ENCODE measurements at regions not wholly inside any gene's neighbourhood (a gene's known extent, or its start where the extent isn't known, plus 50 kb on each side); places are given as distances from the start of the nearest gene placed in this dataset.

DNA sequence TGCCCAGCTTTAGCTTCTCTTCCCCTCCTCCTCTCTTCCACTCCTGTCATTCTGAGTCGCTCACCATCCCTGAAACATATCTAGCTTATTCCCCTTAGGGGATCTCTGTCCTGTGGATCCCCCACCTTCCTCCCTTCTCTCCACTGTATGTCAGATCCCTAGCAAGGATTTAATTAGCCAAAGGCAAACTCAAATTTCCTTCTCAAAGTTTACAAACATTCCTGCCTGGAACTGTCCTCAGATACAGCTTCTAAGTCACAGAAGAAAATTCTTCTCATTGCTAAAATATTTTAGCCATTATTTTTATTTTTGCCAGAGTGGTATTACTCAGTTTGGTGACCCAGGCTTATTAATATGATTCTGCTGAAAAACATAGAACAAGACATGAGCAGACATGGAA is 315.3 kb downstream of the CYP26B1 start:
- no peak for DNase-seq

DNA sequence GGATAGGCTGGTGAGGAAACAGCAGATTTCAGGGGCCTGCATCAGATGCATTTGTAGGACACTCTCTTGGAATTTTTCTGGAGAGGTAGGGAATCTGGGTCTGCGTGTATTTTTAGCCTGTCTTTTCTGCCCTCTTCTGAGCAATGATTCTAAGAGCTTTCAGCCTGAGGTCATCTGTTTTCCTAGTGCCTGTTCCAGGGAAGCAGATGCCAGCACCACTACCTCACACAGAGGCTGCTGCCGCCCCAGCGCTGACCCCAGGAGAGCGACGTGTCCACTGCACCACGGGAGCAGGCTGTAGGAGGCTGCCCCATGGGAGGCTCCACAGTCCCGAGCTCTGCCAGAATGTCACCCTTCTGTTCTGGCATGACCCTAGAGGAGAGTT is 316.5 kb downstream of the CYP26B1 start:
- DNase-seq, result no peak

DNA sequence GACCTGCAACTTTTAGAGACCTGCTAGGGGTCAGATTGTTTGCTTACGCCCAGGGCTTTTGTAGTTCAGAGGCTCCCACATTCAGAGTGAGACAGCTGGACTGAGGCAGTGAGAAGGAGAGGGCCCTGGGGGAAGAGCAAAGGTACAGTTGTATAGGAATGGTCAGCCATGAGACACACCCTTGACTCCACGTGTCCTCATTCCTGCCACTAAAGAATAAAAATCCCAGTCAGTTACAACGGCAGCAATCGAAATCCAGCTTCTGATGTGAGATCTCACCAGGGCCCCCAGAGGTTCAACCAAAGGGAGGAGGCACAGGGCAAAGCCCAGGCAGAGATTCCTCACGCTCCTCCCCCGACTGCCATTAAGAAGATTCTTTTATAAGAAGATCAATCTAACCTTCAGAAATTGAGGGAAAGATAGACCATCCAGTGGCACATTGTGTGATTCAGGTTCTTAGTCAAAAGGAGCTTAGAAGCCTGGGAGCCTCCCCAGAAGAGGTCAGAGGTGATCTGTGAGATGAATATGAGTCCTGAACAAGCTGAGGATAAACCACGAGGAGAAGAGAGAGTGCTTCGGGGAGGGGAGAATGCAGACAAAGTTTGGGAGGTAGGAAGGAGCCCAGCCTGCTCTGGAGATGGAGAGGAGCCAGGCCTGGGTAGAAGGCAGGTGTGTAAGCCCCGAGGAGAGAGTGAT is 317.0 kb downstream of the CYP26B1 start:
- no peak for DNase-seq

DNA sequence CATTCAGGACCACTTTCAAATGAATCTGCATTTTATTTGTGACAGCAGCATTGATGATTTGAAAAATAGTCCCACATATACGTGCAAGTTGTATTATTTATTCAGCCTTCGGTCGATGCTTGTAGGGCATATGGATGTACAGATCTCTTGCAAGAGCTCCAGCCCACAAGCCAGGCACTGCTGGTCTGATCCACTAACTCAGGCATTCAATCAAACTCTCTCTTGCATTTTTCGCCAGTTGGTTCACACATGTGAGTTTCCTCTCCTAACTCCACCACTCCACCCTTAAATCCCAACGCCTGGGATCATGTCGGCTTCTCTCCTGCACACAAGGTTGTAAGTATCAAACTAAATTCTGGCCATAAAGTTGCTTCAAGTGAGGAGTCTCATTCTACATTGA is 318.7 kb downstream of the CYP26B1 start:
- DNase-seq, result no peak

DNA sequence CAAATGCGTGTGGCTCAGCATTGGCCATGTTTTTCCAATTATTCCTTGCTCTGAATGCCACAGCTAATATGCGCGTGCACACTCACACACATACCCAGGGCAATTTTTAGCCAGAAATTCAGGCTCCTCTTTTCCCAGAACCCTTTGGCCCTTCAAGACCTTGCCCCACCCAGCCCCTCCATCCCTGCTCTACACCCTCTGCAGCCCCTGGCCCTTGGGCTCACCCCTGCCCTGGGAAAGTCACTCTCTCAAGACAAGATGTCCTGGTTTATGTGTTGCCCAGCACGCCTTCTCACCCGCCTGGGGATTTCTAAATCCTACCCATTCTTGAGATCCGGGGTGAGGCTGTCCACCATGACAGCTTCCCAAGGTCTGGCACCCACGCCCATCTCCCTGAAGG is 319.7 kb downstream of the CYP26B1 start:
- DNase-seq, result no peak

DNA sequence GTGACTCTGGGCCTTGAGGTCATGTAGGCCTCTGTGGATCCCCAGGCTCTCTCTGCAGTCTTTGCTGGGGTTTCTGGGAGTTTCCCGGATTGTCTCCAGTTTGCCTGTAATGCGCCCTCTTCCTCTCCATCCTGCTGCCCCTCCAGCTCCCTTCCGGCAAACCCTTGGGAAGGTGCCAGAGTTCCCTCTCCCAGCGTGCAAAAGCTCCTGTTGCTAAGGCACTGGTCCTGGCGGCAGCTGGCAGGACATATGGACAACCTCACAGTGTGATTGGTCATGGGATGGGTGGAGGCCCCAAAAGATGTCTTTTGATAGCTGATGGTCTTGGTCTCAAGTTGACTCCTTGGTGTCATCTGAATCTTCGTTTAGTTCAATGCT is 320.1 kb downstream of the CYP26B1 start:
- no peak for DNase-seq

DNA sequence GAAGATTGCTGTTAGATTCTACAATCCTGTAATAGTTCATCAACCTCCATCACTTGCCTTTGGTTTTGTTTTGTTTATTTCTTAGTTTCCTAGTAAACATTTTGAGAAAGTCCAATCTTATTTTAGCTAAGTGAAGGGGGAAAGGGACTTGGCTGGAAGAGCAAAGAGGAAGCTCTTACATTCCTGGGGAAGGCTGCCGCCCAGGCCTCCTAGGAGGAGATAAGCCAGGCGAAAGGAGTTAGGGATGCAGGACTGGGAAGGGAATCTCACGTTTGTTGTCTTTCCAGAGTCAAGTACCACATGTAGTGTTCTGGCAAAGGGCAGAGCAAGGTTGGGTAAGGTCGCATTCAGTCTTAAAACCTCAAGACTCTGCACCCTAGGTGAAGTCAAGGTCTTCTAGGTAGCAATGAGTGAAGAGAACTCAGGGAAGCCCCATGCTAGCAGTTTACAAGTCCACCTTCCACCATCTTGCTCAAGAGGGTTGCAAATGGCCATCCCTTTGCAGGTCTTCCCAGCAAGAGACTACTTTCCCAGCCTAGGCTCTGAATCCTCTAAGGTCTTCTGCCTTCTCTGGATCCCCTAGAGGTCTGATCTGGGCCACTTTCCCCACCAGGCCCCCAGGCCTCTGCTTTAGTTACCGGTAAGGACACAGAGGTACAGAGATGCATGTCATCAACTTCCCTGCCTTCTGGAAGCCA is 320.7 kb downstream of the CYP26B1 start:
- no peak for DNase-seq

DNA sequence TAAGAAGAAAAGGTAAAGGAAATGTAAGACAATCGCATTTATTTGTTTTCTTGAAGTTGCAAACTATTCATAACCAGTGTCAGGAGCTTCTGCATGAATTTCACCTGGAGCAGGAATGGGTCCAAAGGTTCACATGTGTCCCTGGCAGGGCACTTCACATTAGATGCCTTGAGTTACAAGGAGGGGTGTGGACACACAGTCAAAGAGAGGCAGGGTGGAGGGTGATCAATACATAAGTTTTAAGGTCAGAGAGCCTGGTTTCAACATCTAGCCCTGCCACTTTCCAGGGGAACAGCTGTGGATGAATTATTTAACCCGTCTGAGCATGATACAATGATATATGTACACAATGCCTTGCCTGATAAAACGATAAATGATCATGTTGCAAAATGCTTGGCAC is 321.4 kb downstream of the CYP26B1 start:
- no peak for DNase-seq

DNA sequence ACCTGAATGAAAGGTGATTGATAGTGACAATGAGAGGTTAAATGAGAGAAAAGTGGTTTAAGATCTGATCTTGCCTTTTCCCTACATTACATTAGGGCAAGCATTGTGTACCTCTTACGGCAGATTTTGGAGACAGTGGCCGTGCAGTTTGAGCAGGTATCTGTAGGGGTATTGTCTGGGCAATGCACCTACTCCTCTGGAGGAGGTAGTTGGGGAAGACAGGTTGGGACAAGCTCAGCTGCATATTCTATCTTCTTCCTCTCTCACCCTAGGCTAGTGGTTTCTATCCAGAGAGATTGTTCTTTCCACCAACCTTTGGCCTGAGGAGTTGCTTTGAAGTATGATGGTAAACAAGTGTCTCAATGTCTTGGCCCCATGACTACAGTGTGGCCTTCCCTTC is 323.2 kb downstream of the CYP26B1 start:
- no peak for DNase-seq

DNA sequence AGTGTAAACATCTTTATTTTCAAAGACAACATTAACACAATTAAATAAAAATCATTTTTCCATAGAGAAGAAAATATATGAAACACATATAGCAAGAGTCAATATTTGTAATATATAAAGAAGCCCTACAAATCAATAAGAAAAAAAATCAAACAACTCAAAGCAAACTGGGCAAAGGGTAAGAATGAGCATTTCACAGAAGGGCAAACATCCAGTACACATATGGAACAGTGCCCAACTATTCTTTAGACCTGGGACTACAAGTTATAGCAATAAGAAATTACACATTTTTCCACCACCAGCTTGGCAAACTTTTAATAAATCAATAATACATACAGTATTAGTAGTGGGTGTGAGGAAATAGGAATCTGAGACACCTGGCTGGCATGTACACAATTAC is 324.1 kb downstream of the CYP26B1 start:
- no peak for DNase-seq

DNA sequence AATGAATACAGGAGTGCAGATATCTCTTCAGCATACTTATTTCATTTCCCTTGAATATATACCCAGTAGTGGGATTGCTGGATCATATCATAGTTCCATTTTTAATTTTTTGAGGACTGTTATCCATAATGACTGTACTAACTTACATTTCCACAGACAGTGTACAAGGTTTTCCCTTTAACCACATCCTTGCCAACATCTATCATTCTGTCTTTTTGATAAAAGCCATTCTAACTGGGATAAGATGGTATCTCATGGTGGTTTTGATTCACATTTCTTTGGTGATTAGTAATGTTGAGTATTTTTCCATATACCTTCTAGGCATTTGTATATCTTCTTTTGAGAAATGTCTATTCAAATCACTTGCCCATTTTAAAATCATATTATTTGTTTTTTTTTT is 325.2 kb downstream of the CYP26B1 start:
- no peak for DNase-seq

DNA sequence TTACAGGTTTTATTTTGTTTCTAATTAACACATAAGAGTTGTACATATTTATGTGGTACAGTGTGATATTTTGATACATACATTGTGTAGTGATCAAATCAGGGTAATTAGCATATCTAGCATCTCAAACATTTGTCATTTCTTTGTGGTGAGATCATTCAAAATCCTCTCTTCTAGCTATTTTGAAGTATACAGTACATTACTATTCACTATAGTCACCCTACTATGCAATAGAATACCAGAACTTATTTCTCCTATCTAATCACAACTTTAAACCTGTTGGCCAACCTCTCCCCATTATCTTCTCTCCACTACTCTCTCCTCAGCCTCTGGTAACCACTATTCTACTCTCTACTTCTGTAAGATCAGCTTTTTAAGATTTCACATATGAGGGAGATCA is 325.8 kb downstream of the CYP26B1 start:
- no peak for DNase-seq

DNA sequence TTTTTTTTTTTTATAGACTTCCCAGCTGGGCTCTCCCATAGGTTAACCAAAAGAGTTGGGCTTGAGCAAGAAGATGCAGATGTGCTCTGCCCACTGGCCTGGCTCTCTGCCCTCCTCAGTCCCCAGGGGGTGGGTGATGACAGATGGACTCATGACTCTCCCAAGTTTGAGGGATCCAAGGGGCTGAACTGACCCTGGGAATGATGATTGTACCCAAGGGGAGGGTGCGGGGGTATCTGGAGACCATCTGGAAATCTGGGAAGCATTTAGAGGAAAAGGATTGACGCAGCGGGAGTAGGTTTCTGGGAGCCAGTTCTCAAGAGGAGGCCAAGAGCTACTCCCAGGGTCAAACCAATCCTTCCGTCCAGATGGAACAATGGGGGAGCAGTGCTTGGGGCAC is 330.8 kb downstream of the CYP26B1 start:
- DNase-seq, result no peak

DNA sequence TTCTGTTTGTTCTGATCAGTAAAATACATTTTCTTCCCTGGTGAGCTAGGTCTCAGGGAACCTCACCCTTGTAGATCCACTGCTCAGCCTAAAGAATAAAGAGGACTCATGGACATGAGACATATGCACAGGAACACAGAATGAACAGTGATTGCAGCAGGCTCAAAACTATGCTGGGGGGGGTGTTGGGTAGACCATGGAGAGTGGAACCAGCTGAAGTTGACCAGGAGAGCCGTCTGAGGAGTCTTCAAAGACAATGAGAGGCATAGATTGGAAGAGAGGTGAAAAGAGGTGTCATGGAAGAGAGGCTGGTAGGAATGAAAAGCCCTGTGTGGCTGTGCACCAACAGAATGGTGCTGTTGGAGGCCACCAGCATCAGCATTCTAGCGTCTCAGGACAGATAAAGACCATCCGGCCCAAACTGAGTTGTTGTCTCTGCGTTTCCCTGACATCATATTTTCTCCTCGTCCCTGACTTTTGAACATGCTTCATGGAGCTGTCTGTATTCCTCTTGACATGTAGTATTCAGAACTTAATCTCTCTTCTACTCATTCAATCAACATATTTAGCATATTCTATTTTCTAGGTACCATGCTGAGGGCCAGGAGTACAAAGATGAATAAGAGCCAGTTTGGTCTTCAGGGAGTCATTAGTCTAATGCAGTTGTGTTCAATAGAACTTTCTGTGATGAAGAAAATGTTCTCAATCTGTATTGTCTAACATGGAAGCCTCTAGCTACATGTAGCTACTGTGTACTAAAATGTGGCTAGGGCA is 331.8 kb downstream of the CYP26B1 start:
- no peak for DNase-seq

DNA sequence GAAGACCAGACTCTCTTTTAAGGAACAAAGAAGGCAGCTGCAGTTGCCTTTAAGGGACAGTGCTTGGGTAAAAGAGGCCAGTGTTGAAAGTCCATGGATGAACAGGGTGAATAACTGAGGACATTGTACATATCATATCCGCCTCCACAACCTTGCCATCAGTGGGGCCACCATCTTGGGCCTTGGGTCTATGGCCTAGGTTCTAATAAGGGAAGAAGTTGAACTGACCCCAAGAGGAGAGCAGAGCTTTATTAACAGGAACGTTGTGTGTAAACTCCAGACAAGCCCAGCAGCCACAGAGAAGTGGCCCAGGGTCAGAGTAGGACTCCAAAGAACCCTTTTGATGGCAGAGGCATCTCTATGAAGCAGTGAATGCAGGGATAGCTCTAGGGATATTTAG is 332.8 kb downstream of the CYP26B1 start:
- DNase-seq, result no peak

DNA sequence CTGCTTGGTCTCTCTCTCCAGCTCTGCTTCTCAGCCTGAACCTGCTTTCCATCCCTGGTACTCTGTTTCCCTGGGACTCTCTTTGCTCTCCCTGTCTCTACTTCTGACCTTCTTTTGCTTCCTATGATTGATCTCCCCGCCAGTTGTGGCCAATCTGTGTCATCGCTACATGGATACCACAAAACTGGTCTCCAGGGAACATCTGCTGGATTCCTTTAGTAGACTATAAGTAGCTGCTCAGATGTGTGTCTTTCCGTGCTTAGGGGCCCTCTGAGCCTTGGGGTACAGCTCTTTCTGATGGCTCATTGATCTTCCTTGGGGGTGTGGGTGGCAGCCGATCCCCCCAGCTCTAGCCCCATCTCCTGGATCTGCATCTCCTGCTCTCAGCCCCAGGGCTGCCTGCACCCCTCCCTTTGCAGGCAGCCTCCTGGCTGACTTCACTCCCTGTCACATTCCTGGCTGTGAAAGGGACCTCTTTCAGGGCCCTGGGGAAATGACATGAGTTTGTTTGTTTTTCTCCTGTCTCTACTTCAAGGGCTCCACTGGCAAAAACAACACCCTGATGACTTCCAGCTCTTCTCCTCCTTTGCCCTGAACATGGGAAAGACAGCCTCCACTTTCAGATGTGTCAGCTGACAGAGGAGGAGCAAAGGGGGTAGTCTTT is 333.7 kb downstream of the CYP26B1 start:
- DNase-seq, result no peak

DNA sequence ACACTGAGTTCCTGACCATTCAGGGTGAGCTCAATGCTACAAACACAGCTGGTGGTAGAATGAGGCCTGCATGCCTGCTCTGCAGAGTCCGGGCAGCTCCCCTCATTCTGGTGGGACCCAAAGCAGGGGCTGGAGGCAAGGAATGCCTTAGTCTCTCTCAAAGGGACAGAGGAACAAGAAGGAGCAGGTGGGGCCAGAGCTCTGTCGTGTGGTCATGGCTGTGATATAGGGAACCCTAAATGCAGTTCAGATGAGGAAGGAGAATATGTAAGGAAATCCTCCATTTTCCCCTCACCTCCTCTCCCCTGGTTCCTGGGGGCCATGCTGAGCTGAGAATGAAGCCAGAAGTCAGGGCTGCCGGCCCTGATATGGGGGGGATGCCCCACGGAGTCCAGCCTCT is 334.3 kb downstream of the CYP26B1 start:
- no peak for DNase-seq

DNA sequence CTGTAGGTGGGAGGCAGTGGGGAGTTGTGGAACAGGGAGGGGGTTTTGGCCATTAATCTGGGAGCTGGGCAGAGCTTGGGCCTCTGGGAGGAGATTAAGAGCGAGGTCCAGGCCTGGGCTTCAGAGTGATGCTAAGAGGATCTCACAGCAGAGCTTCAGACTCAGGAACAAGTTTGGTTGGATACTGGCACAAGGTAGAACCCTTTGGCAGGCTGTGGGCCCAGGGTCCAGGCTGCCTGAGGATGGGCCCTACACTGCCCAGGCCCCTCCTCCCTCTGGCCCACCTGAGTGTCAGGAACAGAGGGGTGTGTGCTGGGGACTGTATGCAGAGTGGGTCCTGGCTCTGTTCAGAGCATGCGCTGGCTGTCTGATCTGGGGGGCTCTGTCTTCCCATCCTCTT is 334.9 kb downstream of the CYP26B1 start:
- DNase-seq, result no peak

DNA sequence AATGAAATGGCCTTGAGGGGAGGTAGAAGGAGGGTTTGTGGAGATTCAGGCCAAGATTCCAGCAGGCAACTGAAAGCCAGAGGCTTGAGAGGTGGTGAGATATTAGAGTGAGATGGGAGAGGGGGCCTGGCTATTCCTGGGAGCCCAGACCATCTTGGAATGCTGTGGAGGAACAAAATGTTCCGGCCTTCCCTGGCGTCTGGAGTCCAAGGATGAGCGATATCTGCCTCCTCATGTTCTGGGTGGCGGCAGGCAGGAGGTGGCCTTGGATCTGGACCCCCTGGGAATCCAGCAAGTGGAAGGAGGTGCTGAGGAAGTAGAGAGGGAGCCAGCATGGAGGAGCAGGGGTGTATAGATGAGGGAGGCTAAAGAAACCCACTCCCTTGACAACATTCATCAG is 335.9 kb downstream of the CYP26B1 start:
- no peak for DNase-seq

DNA sequence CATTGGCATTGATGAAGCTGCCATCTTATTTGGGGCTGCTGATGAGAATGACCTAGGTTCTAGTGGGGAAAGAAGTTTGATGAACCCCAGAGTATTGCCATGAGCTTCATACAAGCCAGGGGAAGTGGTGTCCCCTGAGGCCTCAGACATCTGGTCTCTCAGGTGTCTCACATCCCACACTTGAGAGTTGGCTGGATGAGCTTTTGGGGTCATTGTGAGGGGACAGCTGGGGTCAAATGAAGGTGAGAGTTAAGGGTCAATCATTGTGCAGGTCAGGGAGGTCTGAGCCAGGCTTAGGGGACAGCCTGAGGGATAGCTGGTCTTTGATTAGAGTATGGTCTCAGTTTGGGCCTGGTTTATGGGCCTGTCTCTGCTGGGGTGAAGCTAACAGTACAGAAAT is 336.5 kb downstream of the CYP26B1 start:
- no peak for DNase-seq

DNA sequence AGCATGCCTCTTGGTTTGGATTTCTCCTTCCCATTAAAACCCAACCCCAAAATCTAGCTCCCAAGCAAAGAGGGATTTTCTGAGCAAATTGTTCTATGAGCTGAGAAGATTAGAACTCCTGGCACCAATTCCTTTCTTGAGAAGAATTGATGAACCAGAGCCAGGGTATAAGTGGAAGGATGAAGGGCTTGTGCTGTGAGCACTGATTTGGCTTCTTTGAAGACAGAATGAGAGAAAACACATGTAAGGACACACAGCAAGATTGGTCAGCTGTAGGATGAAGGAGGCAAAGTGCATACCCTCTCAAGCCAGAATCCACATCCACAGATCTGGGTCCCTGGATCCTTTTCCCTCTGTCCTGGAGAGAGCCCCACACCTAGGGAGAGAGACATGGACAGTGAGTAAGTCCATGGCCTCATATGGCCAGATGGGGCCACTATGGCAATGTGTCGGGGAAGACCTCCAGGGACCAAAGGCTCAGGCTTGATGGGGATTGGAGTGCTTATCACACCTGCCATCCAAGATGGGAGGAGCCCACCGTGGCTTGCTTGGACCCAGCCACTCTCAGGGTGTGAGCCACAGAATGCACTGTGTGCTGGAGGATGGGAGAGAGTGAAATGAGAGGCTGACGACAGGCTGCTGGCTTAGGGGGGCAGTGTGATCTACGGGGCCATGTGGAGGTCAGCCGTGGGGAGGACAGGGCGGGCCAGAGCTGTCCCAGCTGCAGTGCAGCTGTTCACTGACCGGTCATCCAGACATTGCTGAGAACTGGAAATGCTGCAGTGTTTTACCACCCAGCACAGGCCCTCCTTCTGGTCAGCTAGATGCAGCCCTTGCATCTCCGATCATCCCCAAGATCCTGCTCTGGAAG is 339.8 kb downstream of the CYP26B1 start:
- no peak for DNase-seq

DNA sequence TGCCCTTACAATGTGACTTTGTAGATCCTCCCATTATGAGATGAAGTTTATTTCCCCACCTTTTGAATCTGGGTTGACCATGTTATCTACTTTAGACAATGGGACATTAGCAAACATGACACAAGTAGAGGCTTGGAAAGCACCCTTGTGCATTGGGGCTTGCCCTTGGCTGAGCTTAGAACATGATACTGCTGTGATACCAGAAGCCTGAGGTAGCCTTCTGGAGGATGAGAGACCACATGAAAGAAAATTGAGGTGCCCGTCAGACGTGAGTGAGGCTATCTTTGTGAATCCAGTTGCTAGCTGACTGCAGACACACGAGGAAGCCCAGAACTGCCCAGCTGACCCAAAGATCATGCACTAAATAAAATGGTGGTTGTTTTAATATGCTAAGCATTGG is 341.2 kb downstream of the CYP26B1 start:
- no peak for DNase-seq

DNA sequence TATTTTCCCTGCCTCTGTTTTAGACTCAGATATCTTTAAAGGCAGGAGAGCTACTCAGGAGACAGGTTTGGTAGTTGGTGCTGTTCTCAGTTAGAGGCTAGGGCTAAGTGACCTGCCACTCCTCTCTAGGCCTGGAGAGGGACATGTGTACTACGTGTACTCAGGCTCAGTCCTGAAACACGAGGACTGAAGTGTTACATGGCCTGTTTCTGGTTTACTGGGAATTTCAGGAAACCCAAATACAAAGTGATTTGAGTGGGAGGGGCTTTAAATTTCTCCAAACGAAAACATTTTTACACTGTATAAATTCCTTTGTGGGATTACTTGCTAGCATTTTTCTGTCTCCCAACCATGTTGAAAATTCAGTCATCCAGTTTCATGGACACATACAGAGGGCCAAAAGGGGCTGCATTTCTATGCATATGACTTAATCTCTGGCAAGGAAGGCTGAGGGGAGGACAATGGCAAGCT is 343.3 kb downstream of the CYP26B1 start:
- DNase-seq, result no peak

Data from NCI-H2107 (cell line).